Thoracic aorta (tissue), 2 donors: ENCODE measurements at regions not wholly inside any gene's neighbourhood (a gene's known extent, or its start where the extent isn't known, plus 50 kb on each side); places are given as distances from the start of the nearest gene placed in this dataset.
"Not testable (repeated sequence)": the region's sequence is repeated elsewhere in the genome, so short reads cannot be mapped to it uniquely, and the experiment has no call there.

ENCODE experiments used
- ATAC-seq: fragments of 150-250 bp; one replicate; pipeline ENCODE4 v1.8.0; 2017; ENCODE audit warnings: low read depth; ENCODE audit not compliant: insufficient number of reproducible peaks, low FRiP score
- DNase-seq: peaks from one replicate; pipeline ENCODE4 v3.0.0-alpha.2; 2020; ENCODE audit warnings: low spot score
- H3K27ac ChIP-seq, 2 donors: fragments of 200-600 bp; sonication (generic); 1 replicate in 1 of 2; 2 replicates in 1 of 2; pipeline ENCODE4 v1.5.1; 2016; ENCODE audit warnings: mild to moderate bottlenecking in 2 of 2, moderate library complexity in 2 of 2
- H3K27me3 ChIP-seq: fragments of 200-600 bp; sonication (generic); replicated peaks from 2 replicates; pipeline ENCODE4 v1.6.0; 2016; ENCODE audit warnings: mild to moderate bottlenecking; ENCODE audit not compliant: insufficient read depth
- H3K36me3 ChIP-seq: fragments of 200-600 bp; sonication (generic); one replicate; pipeline ENCODE4 v1.5.1; 2016
- H3K4me1 ChIP-seq, 2 donors: fragments of 200-600 bp; sonication (generic); 1 replicate in 1 of 2; 2 replicates in 1 of 2; pipeline versions ENCODE4 v1.5.1 to v1.6.0; 2016; ENCODE audit warnings: low read depth in 2 of 2, mild to moderate bottlenecking in 1 of 2; ENCODE audit not compliant: control insufficient read depth in 1 of 2
- H3K4me3 ChIP-seq: fragments of 200-600 bp; sonication (generic); 2 replicates; pipeline ENCODE4 v1.5.1; 2016; ENCODE audit warnings: mild to moderate bottlenecking
- H3K9me3 ChIP-seq: fragments of 200-600 bp; sonication (generic); 2 replicates; pipeline ENCODE4 v1.5.1; 2016
- TF ChIP-seq, protein P1 (sequence below): fragments of 200-600 bp; sonication (generic); IDR thresholded peaks from one replicate; pipeline ENCODE4 v1.5.1; 2019; ENCODE audit warnings: antibody characterized with exemption

DNA sequence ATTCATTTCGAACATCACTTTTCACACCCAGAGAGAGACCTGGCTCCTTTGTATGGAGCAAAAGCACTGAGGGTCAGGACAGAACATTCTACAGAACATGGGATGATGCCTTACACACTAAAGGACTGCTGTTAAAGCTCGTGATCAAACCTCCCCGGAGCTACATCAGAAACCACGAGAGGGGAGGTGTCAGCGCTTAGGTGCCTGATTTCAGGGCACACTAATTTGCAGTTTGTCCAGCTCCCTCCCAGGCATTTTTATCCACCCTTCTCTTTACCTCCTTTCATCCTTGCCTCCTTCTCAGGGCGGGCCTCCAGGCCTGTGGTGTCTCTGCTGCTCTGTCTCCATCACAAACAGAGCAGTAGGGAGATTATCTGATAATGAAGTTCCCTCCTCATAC lies 127.5 kb downstream of the VPREB1 start:
- no peaks in the 10 kb centered on the region for H3K9me3 ChIP-seq
- TF ChIP-seq, protein P1, sequence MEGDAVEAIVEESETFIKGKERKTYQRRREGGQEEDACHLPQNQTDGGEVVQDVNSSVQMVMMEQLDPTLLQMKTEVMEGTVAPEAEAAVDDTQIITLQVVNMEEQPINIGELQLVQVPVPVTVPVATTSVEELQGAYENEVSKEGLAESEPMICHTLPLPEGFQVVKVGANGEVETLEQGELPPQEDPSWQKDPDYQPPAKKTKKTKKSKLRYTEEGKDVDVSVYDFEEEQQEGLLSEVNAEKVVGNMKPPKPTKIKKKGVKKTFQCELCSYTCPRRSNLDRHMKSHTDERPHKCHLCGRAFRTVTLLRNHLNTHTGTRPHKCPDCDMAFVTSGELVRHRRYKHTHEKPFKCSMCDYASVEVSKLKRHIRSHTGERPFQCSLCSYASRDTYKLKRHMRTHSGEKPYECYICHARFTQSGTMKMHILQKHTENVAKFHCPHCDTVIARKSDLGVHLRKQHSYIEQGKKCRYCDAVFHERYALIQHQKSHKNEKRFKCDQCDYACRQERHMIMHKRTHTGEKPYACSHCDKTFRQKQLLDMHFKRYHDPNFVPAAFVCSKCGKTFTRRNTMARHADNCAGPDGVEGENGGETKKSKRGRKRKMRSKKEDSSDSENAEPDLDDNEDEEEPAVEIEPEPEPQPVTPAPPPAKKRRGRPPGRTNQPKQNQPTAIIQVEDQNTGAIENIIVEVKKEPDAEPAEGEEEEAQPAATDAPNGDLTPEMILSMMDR: no peak
- DNase-seq (no peak), ATAC-seq (no peak)
- no peaks in the 10 kb centered on the region for H3K27me3 ChIP-seq
- H3K4me3 ChIP-seq: no peak overlapping the region
- H3K4me1 ChIP-seq: no peaks in the 10 kb centered on the region
- no peaks in the 10 kb centered on the region for H3K36me3 ChIP-seq
- no peak overlapping the region for H3K27ac ChIP-seq

GRCh38 chr22:22374163-22374562 lies 129.6 kb downstream of the VPREB1 start:
- Histone ChIP-seq H3K27ac (no peak overlapping the region), H3K27me3 (no peaks in the 10 kb centered on the region), H3K4me1 (no peaks in the 10 kb centered on the region), H3K36me3 (no peaks in the 10 kb centered on the region), H3K4me3 (no peak overlapping the region), H3K9me3 (no peaks in the 10 kb centered on the region)
- no peak for DNase-seq
- no peak for ATAC-seq
- TF ChIP-seq, protein P1: no peak

DNA sequence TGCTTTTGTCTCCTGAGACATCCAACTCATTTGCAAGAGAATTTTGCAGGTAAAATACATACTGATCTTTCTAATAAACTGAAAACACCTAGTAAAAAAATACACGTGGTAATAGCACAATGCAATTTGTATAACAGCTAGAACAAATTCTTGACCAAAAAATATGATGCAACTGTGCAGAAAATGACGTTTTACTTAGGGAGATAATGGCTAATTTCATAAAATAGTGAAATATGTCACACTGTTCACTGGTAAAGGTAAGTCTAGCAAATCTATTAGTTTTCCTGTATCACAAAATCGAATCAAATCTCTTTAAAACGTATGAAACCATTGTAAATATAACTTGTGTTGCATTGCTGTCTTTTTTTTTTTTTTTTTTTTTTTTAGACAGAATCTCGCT lies 130.0 kb downstream of the VPREB1 start:
- DNase-seq (no peak), ATAC-seq (no peak)
- Histone ChIP-seq H3K4me1 (no peaks in the 10 kb centered on the region), H3K4me3 (no peak overlapping the region), H3K9me3 (no peaks in the 10 kb centered on the region), H3K27me3 (no peaks in the 10 kb centered on the region), H3K36me3 (no peaks in the 10 kb centered on the region), H3K27ac (no peak overlapping the region)
- TF ChIP-seq, protein P1: no peak

DNA sequence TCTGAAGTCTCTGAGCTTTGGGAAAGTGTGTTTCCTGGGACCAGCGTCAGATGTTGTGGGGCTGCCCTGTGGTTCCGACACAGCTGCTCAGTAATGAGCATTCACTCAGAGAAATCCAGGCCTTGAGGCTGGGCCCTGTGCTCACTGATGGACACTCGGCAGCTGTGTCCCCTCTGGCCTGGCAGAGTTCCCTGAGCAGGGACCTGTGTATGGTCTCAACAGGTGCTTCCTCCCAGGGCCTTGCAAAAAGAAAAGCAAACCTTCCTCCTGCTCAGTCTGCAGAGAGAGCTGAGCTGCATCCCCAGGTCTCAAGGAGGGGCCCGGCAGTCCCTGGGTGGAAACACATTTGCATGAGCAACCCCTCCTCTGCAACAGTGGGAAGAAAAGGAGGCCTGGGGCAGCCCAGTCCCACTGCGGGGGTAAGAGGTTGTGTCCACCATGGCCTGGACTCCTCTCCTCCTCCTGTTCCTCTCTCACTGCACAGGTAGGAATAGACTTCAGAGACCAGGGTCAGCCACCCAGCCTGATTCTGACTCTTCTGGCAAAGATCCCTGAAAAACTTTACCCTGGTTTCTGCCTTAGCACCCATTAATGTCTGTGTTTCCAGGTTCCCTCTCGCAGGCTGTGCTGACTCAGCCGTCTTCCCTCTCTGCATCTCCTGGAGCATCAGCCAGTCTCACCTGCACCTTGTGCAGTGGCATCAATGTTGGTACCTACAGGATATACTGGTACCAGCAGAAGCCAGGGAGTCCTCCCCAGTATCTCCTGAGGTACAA lies 131.2 kb downstream of the VPREB1 start:
- TF ChIP-seq, protein P1: no peak
- no peak for ATAC-seq
- Histone ChIP-seq H3K4me3 (no peak overlapping the region), H3K27ac (no peak overlapping the region), H3K4me1 (no peaks in the 10 kb centered on the region), H3K27me3 (no peaks in the 10 kb centered on the region), H3K9me3 (no peaks in the 10 kb centered on the region), H3K36me3 (no peaks in the 10 kb centered on the region)
- no peak for DNase-seq

GRCh38 chr22:22376352-22376706 lies 131.7 kb downstream of the VPREB1 start:
- Histone ChIP-seq H3K4me3 (no peak overlapping the region), H3K9me3 (no peaks in the 10 kb centered on the region), H3K27me3 (no peaks in the 10 kb centered on the region), H3K27ac (no peak overlapping the region), H3K36me3 (no peaks in the 10 kb centered on the region), H3K4me1 (no peaks in the 10 kb centered on the region)
- ATAC-seq (no peak), DNase-seq (no peak)
- TF ChIP-seq, protein P1: no peak

GRCh38 chr22:22376884-22377283 lies 131.7 kb downstream of the ZNF280B start:
- H3K36me3 ChIP-seq, DNase-seq, H3K27ac ChIP-seq, H3K9me3 ChIP-seq, ATAC-seq, H3K4me1 ChIP-seq, H3K27me3 ChIP-seq, H3K4me3 ChIP-seq: not testable (repeated sequence)
